Medulla oblongata (tissue), 1 donor: ENCODE measurements at regions not wholly inside any gene's neighbourhood (a gene's known extent, or its start where the extent isn't known, plus 50 kb on each side); places are given as distances from the start of the nearest gene placed in this dataset.
A peak's percentile ranks its signal among the peaks of the same experiment; 100 is the strongest.
"Not testable (repeated sequence)": the region's sequence is repeated elsewhere in the genome, so short reads cannot be mapped to it uniquely, and the experiment has no call there.

Experiments
- DNase-seq: peaks from one replicate; pipeline ENCODE4 v3.0.0-alpha.2; 2015; ENCODE audit errors: extremely low spot score

DNA sequence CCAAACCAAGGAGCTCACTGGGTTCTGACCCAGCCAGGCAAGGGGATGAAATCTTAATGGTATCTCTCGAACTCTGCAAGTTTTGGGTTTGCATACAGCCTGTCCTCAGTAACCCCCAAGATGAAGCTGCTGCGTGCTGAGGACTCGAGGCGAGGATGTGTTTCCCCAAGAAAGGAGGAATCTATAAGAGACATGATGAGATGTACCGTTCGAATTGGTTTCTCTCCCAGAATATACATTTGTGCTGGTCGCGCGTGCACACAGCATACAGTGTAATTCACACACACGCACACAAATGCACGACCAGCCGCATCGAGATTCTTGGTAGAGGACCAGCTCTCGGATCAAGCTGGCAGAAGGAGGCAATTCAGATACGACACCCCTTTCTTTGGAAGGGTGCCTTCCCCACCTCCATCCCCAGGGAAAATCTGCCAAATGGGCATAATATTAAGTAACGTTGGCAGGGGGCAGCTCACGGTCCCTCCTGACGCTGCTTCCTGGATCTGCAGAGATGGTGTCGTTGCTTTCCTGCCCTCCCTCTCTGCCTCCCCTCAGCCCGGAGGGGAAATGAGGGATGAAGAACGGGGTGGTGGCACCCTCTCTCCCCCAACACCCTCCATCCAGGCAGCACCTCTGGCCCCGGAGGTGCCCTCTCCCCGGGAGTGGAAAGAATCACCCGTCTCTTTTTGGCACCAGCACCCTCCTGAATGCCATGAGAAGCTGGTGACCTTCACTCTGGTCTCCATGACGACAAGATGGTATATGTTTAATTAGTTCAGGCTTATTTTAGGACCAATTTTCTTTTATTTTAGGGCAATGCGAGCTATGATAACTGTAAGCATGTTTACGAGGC lies 310.2 kb downstream of the ZNF536 start:
- DNase-seq, result no peak

DNA sequence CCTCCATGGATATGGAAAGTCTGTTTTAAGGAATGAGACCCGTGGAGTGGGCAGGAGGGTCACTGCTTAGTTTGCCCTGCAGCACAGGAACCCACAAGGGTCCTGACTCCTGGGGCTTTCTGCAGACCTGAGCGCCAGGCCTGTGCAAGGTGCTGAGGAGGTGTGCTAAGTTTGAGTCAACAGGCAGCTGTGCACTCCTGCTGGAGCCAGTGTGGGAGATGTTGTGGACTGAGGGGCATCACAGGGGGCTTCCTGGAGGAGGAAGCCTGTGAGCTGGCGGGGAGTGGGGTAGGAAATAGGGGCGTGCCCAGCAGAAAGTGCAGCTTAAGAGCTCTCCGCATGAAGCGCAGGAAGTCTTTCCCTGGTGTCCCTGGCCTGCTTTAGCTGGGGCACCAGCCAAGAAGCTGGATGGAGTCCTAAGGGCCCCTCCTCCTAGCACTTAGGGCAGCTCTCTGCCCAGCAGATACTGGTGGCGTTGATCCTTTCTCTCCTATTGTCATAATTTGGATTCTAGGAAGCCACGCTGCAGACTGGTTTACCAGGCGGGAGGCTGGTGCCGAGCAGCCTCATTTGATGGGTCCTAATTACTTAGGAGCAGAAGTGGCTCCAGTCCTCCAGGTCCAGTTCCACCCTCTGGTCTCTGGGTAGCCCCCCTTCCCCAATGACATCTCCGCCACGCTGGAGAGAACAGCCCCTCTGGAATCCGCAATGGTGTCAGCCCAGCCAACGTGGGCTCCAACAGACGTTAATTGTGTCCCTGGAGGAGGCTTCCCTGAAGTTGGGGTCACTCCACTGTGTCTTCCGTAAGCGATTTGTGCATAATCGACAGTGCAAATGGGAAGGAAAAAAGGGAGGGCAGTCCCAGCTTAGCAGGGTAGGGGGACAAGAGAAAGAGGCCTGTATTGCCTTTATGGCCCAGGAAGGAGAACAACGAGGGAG lies 309.2 kb downstream of the ZNF536 start:
- DNase-seq, result no peak

DNA sequence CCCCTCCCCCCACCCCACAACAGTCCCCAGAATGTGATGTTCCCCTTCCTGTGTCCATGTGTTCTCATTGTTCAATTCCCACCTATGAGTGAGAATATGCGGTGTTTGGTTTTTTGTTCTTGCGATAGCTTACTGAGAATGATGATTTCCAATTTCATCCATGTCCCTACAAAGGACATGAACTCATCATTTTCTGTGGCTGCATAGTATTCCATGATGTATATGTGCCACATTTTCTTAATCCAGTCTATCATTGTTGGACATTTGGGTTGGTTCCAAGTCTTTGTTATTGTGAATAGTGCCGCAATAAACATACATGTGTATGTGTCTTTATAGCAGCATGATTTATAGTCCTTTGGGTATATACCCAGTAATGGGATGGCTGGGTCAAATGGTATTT lies 308.2 kb downstream of the ZNF536 start:
- not testable (repeated sequence) for DNase-seq

DNA sequence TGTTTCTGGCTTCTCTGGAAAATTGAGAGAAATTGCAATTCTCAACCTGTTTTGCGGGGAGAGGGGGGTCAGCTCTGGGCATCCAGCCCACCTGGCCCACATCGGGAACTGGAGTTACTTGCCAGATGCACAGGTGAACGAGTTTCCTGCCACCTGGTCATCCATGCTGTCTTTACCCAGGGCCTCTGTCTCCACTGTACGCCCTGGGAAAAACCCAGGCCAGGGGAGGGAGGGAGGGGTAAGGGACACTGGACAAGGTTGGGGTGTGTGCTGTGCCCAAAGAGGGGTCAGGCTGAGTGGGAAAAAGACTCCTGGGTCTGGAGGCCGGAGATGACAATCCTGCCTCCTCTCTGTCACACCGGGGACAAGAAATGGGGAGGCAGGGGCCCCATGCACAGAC lies 307.6 kb downstream of the ZNF536 start:
- DNase-seq, result no peak

DNA sequence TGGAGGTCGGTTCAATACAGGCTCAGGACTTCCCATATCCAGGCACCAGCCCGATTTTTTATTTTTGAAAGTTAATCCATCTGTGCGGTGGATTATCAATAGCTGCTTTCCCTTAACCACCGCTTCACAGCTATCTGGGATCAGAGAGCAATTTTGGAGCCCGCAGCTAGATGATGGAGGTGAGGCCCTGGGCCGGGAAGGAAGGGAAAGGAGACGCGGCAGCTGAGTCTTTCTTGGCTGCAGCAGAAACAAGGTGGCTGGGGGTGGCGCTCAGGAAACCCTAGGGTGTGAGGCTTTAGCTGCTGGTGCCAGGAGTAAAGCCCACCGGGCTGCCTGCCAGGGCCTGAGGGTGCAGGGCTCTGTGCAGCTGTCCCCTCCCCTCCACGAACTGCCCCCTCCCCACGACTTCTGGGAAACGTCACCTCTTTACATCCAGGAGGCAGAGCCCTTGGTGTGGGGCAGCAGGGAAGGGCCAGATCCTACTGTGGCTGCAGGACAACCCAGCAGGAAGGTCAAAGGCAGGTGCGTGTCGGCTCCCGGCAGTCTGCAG lies 307.0 kb downstream of the ZNF536 start:
- no peak for DNase-seq

DNA sequence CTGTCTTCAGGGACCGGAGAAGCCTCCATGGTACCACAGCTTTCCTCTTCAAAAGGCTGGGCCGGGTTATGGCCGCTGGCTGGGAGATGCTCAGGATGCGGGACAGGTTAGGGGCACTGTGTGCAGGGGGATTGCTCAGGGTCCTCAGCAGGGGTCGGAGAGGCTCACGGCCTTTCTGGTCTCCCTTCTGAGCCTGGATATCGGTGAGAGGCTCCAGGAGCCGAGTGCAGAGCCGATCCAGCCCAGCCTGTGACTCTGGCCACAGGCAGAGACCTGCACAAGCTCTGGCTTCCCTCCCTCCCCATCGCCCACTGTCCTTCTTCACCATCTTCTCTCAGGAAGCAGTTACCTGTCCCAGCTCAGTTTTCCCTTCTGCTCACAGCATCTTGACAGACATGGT lies 306.0 kb downstream of the ZNF536 start:
- no peak for DNase-seq

DNA sequence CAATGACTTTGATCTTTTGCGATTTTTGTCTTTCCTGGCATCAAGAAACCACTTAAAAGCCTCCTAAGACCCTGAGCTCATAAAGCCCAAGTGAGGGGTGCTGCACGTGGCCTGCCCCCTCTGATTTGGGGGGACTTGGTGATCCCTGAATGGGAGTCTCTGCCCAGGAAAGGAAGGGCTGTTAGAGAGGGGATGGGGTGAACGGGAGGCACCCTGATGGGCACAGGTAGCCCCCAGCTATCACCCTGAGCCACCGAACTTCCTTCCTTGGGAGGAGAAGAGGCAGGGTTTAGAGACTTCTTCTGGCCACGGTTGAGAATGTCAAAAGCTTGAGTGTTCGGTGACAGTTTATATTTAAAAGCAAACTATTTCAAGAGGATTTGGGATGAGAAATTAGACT lies 305.5 kb downstream of the ZNF536 start:
- no peak for DNase-seq

DNA sequence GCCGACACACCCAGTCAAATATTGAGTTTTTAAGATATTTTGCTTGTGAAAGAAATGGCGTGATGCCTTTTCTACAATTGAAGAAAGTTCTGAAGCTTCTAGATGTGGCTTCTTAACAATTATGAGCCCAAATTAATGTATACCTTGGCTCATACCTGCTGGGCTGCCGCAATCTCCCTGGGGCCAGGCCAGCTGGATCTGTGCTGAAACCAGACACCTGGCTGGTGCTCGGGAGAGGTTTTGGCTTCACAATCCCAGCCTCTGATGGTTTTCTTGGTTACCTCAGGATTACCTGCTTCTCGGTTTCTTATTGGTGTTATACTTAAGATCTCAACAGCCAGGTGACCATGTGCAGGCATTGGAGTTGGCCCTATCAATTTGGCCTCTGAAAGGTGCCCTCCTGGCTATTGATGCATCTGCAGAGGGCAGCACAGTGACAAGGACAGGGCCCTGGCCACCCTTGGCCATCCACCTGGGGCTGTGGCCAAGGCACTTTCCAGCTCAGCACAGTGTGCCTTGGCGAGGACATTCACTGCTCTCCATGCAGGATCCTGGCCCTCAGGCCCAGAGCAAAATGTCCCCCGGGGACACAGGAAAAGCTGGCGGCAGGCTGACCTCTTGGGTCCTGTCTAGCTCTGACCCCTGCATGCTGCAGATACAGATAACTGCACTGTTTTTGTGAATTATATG lies 305.0 kb downstream of the ZNF536 start:
- DNase-seq, result no peak

DNA sequence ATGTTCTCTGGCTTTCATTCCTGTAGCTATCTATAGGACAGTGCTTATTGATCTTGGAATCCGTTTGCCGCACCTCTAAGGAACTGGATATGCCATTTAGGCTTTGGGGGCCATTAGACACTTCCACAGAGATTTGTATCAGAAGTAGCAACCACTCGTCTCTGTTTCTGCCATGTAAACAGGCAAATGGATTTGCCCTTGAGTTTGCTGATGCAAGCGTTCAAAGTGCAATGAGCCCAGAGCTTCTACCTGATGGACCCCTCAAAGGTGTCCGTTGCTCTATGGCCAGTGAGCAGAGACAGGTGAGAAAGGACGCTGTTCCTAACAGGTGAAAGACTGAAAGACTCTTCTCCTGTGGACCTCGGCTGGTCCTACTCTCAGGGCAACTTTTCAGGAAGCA lies 302.9 kb downstream of the ZNF536 start:
- no peak for DNase-seq

DNA sequence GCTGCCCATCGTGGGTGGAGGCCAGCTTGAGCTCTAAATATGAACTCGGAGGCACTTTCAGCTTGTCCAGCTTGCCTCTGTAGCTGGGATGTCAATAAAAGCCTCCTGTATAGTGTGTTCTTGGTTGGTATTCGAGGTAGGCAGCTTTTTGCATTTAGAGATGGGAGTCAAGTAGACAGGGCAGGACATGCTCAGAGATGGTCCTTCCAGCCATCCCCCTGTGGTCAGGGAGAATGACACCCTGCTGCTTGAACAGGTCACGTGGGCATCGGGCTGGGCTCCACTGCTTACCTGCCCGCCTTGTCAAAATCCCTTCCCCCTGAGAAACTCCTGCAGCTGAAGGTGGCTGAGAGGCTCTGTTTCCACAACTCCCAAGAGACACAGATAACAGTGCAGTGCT lies 302.5 kb downstream of the ZNF536 start:
- DNase-seq, result no peak

DNA sequence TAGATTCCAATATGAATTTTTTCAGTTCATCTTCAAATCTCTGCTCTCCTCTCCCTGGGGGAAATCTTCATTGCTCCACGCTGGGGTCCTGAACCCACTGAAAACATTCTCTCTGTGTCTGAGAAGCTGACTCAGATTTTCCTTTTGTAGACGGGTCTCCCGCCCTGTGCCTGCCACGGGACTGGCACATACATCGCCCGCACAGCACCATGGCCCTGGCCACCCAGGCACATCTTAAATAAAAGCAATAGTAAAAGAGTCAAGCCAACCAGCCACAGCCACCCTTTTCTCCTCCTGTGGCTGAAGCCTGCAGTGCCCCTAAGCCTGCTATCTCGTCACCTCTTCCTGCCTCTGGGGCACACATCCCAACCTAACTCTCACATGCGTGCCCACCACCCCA lies 301.2 kb downstream of the ZNF536 start:
- no peak for DNase-seq

DNA sequence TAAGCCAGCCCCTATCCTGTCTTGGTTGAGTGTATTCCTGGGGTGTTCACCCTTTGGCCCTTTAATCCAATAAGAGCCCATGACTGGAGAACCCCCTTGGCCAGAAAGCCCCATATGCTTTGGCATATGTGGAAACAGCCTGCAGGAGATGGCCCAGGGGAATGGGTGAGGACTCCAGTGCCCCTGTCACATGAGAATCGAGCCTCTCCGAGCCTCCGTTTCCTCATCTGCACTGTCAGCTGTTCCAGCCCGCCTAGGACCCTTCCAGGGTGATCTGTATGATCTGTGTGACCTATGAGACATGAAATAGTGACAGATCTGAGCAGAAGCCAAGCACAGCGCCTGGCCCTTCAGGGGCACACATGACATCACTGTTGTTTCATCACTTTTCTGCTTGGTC lies 300.7 kb downstream of the ZNF536 start:
- DNase-seq, result no peak

DNA sequence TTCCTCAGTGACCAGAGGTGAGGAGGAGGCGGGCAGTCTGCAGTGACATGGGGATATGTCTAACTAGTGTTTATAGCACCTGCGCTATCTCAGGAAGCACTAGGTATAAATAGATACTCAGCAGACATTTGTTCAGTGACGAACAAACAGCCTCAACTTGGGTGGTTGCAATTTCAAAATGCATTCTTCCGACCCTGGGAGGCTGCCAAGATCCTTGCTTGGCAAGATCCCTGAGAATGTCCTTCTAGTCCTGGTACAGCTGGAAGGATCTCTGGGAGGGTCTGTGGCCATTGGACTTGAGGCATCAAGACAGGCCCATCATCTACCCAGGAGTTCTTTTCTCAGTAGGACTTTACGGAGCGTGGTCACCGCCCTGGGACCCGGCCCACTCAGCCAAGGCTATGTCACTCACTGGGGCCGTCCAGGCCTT lies 299.5 kb downstream of the ZNF536 start:
- no peak for DNase-seq

DNA sequence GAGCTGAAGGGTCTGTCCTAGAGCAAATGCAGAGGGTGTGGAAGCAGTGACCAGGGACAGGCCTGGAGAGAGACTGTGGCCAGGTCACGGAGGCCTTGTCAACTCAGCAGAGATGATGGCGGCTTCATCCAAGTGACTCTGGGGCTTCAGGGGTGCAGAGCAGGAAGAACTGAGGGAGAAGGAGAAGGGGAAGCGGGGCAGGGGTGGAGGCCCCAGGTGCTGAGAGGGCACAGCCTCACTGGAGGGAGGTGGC lies 299.1 kb downstream of the ZNF536 start:
- no peak for DNase-seq

DNA sequence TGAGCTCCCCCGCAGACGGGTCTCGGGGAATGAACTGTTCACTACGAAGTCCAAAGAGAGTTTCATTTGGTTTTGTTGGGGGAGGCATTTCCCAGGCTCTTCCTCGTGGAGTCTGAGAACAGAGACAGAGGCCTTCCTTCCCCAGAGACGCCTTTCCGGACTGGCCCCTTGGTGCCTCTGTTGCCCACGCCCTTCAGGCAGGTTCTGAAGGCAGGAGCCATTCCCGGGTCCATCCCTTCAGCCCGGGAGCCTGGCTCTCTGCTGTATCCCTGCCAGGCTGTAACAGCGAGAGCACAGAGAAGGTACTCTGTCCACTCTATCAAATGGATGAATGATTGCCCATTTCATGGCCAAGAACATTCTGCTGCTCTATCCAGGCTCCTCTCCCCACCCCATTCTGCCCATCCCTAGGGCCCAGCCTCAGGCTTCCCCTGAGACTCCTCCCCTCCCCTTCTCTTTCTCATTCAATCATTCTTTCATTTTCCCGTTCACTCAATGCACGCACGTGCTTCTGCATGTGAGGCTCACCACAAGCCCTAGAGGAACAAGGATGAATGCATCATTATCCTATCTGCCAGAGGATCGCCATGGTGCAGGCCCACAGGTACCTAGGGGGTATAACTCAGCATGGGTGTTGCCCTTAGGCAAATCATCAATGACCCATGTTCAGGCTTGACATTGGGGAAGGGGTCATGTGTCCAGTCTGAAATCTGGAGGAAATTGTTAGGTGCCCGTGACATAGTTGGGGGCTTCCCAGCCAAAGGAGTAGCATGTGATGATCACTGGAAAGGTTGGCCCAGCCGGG lies 298.6 kb downstream of the ZNF536 start:
- DNase-seq, result no peak

DNA sequence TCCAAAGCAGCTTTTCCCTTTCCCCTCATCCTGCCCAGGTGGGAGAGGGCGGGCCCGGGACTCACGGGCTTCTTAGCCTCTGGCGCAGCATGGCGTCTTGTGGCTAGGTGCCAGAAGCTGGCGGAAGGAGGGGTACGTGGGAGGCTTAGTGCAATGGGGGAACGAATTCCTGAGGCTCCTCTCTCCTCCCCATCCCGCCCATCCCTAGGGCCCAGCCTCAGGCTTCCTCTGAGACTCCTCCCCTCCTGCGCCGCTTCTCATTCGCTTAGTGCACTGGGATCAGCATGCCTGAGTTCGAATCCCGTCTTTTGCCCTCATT lies 297.8 kb downstream of the ZNF536 start:
- no peak for DNase-seq

DNA sequence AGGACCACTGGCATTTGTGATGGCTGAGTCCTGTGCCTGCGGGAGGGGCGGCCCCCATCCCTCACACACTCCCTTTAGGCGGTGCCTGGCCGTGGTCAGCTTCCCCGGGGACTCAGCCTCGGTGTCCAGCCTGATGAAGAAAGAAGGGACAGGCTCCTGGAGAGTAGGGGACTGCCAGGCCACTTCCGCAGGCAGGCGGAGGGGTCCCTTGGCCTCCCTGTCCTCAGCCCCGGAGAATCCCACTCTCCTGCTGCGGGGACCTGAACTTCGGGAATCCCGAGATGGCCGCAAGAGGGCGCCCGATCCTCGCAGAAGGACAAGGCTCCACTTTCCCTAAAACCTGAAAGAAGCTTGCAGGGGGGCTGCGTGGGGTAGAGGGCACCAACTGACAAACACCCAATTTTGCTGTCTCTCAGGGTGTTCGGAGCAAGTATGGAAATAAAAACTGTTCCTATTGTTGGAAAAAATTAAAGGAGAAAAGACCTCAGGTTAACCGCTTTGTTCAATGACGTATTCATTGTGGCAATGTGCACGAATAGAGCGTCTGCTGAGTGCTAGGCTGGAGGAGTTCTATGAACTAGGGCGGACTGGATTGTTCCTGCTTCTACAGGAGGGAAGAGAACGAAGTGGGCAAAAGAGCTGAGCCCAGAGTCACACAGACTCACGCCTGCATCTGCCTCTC lies 297.3 kb downstream of the ZNF536 start:
- peak; percentile 62 for DNase-seq

DNA sequence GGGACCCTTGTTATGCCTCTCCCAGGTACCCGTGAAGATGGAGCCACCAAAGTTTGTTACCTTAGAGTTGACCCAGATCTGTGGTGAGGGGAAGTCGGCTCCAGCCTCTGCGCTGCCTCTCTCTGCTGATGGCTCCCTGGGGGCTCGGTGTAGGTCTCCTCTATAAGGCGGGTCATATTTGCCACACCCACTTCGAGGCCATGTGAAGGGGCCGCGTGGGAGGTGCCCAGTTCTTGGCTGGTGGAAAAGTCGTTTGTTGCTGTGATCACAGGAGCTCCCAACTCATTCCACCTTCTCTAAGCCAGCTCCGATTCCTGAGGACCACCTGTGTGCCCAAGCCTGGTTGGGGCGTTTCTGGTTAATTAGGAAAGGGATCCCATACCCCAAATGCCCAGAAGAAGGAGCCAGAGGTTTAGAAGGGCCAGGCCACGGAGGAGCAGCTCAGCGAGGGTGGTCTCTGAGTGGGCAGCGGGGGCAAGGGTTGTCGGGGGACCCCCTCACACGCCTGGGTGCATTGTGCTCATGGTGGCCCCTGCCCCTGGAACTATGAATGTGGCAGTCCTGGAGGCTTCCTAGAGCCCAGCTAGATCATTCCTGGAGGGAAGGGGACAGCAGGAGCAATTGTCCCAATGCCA lies 296.5 kb downstream of the ZNF536 start:
- no peak for DNase-seq

DNA sequence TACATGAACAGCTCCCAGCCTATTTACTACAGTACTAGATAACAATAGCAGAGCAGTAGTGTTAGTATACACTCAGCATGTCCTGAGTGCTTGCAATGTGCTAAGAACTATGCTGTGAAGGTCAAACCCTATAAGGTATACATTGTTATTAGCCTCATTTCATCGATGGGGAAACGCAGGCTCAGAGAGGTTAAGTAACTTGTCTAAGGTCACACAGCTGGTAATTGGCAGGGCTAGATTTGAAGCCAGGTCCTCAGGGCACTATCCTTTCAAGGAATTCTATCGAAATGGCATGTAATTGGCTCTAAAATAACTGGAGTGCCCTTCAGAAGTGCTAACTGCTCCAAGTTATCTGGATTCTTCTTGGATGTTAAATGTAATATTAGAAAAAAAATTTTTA lies 295.6 kb downstream of the ZNF536 start:
- DNase-seq, result no peak

DNA sequence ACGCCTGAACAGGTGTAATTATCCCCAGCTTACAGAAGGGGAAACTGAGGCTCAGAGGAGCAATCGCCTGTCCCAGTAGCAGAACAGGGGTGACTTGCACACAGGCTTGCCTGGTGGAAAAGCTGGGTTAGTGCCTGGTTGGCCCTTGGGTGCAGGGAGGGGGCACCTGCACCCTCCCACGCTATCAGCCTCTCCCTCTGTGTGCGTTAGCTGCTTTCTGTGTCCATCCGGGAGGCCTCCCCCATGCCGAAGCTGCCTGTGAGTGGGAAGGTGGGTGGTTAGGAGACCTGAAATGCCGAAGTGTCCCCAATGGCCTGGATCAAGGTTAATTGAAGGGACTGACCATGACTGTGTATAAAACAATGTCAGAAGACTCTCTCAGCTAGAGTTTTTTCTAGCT lies 295.0 kb downstream of the ZNF536 start:
- DNase-seq, result no peak
